K562 (cell line): ENCODE measurements at regions not wholly inside any gene's neighbourhood (a gene's known extent, or its start where the extent isn't known, plus 50 kb on each side); places are given as distances from the start of the nearest gene placed in this dataset.

Experiments used
- ATAC-seq: fragments of 200-7000 bp; cut with Tn5 transposase; 3 replicates; pipeline ENCODE4 v1.9.1; 2020; ENCODE audit warnings: moderate library complexity
- BruUV-seq: library from RNA; stranded (reverse); fragments of 400-500 nt; replicated peaks from 2 replicates; lab custom pipeline; 2021; lab: Mats Ljungman, UMichigan
- CTCF ChIA-PET: fragments of 300-600 bp; formaldehyde crosslinking; extraction: SDS; loops from one replicate; lab custom pipeline; 2021; ENCODE audit warnings: low intra/inter-chr PET ratio; lab: Yijun Ruan, JAX
- POLR2A ChIA-PET: fragments of 300-600, 350-650 bp; sonication (Branson Sonifier 250); formaldehyde crosslinking; extraction: SDS; loops from one replicate; lab custom pipeline; 2021; ENCODE audit warnings: antibody characterized with exemption, inconsistent platforms; lab: Yijun Ruan, JAX
- DNase-seq, 4 experiments: peaks; one replicate each; pipeline versions ENCODE4 v3.0.0 to v3.0.0-alpha.2; 2011 to 2018; ENCODE audit warnings: low spot score in 3 of 4, mixed read lengths in 3 of 4; ENCODE audit errors: extremely low read depth in 1 of 4
- FAIRE-seq: peaks from 2 replicates; lab custom pipeline; 2011; peaks lifted over from hg19 to GRCh38; lab: Jason Lieb, UNC
- H2AFZ ChIP-seq: 2 replicates; pipeline ENCODE4 v1.6.0; 2011; ENCODE audit warnings: low read depth, low read length, control low read depth, inconsistent platforms
- H3K27ac ChIP-seq: fragments of 200-600 bp; 3 replicates; pipeline ENCODE4 v1.8.0; 2011; ENCODE audit warnings: low read depth, mild to moderate bottlenecking, control low read depth, inconsistent platforms, low read length, moderate library complexity, mixed read lengths; ENCODE audit errors: extremely low read depth
- H3K27me3 ChIP-seq, 2 experiments: fragments of 300-600 bp in 1 of 2; 2 replicates in 1 of 2; 3 replicates in 1 of 2; pipeline versions ENCODE4 v1.6.0 to v1.8.0; 2011; ENCODE audit warnings: inconsistent platforms in 2 of 2, low read length in 2 of 2, mild to moderate bottlenecking in 1 of 2, mixed read lengths in 1 of 2, moderate library complexity in 1 of 2; ENCODE audit not compliant: control insufficient read depth in 2 of 2, insufficient read depth in 2 of 2
- H3K36me3 ChIP-seq: fragments of 300-600 bp; 3 replicates; pipeline ENCODE4 v1.8.0; 2011; ENCODE audit warnings: mild to moderate bottlenecking, low read length, inconsistent platforms; ENCODE audit not compliant: control insufficient read depth, insufficient read depth
- H3K4me1 ChIP-seq, 2 experiments: fragments of 200-600 bp in 1 of 2; replicated peaks in 1 of 2; 2 replicates in 1 of 2; 3 replicates in 1 of 2; pipeline versions ENCODE4 v1.5.1 to v1.8.0; 2011; ENCODE audit warnings: inconsistent platforms in 2 of 2, low read length in 2 of 2, mild to moderate bottlenecking in 1 of 2, mixed read lengths in 1 of 2, moderate library complexity in 1 of 2; ENCODE audit not compliant: control insufficient read depth in 2 of 2, insufficient read depth in 2 of 2
- H3K4me2 ChIP-seq: 2 replicates; pipeline ENCODE4 v1.6.1; 2011; ENCODE audit warnings: low read length, control low read depth, inconsistent platforms, mixed read lengths; ENCODE audit not compliant: insufficient read depth
- H3K4me3 ChIP-seq: fragments of 200-600 bp; sonication (generic), shearing (Covaris generic); 2 replicates; pipeline ENCODE4 v1.5.1; 2016; ENCODE audit warnings: control low read depth, inconsistent platforms
- H3K79me2 ChIP-seq: fragments of 200-600 bp; 3 replicates; pipeline ENCODE4 v1.8.0; 2011; ENCODE audit warnings: low read length, inconsistent platforms; ENCODE audit not compliant: control insufficient read depth, insufficient read depth
- H3K9ac ChIP-seq, 2 experiments: 2 replicates each; pipeline versions ENCODE4 v1.6.0 to v1.6.1; 2011; ENCODE audit warnings: low read depth in 2 of 2, low read length in 2 of 2, control low read depth in 1 of 2, inconsistent platforms in 1 of 2, mild to moderate bottlenecking in 1 of 2, mixed read lengths in 1 of 2; ENCODE audit not compliant: insufficient read depth in 1 of 2
- H3K9me1 ChIP-seq: one replicate; pipeline ENCODE4 v1.6.0; 2011; ENCODE audit warnings: inconsistent platforms, mild to moderate bottlenecking, low read length, moderate library complexity; ENCODE audit not compliant: control insufficient read depth, insufficient read depth
- H3K9me3 ChIP-seq: replicated peaks from 2 replicates; pipeline ENCODE4 v1.5.1; 2011; ENCODE audit warnings: low read depth, low read length, inconsistent platforms; ENCODE audit not compliant: control insufficient read depth, insufficient read depth
- H4K20me1 ChIP-seq: replicated peaks from 2 replicates; pipeline ENCODE4 v1.6.1; 2011; ENCODE audit warnings: low read length, inconsistent platforms, mixed read lengths; ENCODE audit not compliant: control insufficient read depth, insufficient read depth
- ATF1 ChIP-seq, 2 experiments: fragments of 450-650 bp in 1 of 2; IDR thresholded peaks; 2 replicates each; pipeline ENCODE4 v1.6.1; 2016; ENCODE audit warnings: missing compliant biosample characterization in 1 of 2, missing genetic modification characterization in 1 of 2
- BRD4 ChIP-seq: fragments of 200-600 bp; sonication (generic); IDR thresholded peaks from 2 replicates; pipeline ENCODE4 v1.6.1; 2017; ENCODE audit warnings: inconsistent platforms
- DNMT1 ChIP-seq: fragments of 450-650 bp; IDR thresholded peaks from 2 replicates; pipeline ENCODE4 v1.6.1; 2016; ENCODE audit warnings: antibody characterized with exemption, mild to moderate bottlenecking
- ELF2 ChIP-seq: fragments of 250-450 bp; sonication (Bioruptor Pico); IDR thresholded peaks from 2 replicates; pipeline ENCODE4 v1.5.0; 2021; ENCODE audit warnings: mild to moderate bottlenecking
- KLF16 ChIP-seq: IDR thresholded peaks from 2 replicates; pipeline ENCODE4 v1.6.1; 2016; ENCODE audit warnings: antibody characterized with exemption
- NCOA2 ChIP-seq, 2 experiments: fragments of 450-650 bp; IDR thresholded peaks; 2 replicates each; pipeline ENCODE4 v1.6.1; 2018; ENCODE audit warnings: mild to moderate bottlenecking in 2 of 2, moderate library complexity in 1 of 2; ENCODE audit not compliant: partially characterized antibody in 2 of 2
- NR2F6 ChIP-seq: fragments of 450-650 bp; formaldehyde crosslinking; IDR thresholded peaks from 2 replicates; pipeline ENCODE4 v1.4.0; 2020; ENCODE audit warnings: mild to moderate bottlenecking
- PRPF4 ChIP-seq: fragments of 200-400 bp; formaldehyde crosslinking; IDR thresholded peaks from one replicate; pipeline ENCODE4 v1.6.1; 2017; ENCODE audit warnings: low read length, low read depth, mild to moderate bottlenecking; ENCODE audit not compliant: insufficient read depth, poor library complexity, severe bottlenecking
- RBM15 ChIP-seq: fragments of 200-400 bp; formaldehyde crosslinking; IDR thresholded peaks from 2 replicates; pipeline ENCODE4 v1.6.1; 2018; ENCODE audit warnings: mild to moderate bottlenecking, low read length, moderate library complexity; ENCODE audit not compliant: insufficient read depth
- RCOR1 ChIP-seq, 2 experiments: IDR thresholded peaks; 2 replicates each; pipeline ENCODE4 v1.6.1; 2012; ENCODE audit warnings: low read depth in 2 of 2, low read length in 2 of 2, borderline replicate concordance in 1 of 2, improper control_type of control experiment in 1 of 2
- RFX5 ChIP-seq: IDR thresholded peaks from 2 replicates; pipeline ENCODE4 v1.6.1; 2011; ENCODE audit warnings: low read depth, mild to moderate bottlenecking, improper control_type of control experiment, low read length
- SNIP1 ChIP-seq: fragments of 450-650 bp; IDR thresholded peaks from 2 replicates; pipeline ENCODE4 v1.7.1; 2017; ENCODE audit warnings: low read depth, mild to moderate bottlenecking
- SRSF9 ChIP-seq: fragments of 200-400 bp; formaldehyde crosslinking; IDR thresholded peaks from 2 replicates; pipeline ENCODE4 v1.6.1; 2017; ENCODE audit warnings: low read depth, low read length, borderline replicate concordance
- THRA ChIP-seq: fragments of 450-650 bp; IDR thresholded peaks from 2 replicates; pipeline ENCODE4 v1.6.1; 2017; ENCODE audit warnings: mild to moderate bottlenecking, moderate library complexity
- ZBTB5 ChIP-seq: fragments of 450-650 bp; IDR thresholded peaks from 2 replicates; pipeline ENCODE4 v1.6.1; 2017; ENCODE audit warnings: antibody characterized with exemption
- ZNF316 ChIP-seq: fragments of 450-650 bp; IDR thresholded peaks from 2 replicates; pipeline ENCODE4 v1.6.1; 2016
- WGBS: fragments of 100-300 bp; shearing (Covaris generic); methylation state at CpG from one replicate; pipeline ENCODE4 v1.1.6; 2016; ENCODE audit warnings: low coverage, mixed read lengths; ENCODE audit not compliant: insufficient coverage; ENCODE audit errors: missing lambda C conversion rate; 5-methylcytosine and 5-hydroxymethylcytosine counted together
- in situ Hi-C: fragments of 300-500 bp; cut with MboI; formaldehyde crosslinking; loops from 4 replicates; pipeline ENCODE4 v1.15.0; 2018; ENCODE audit warnings: inconsistent platforms, mixed read lengths
- intact Hi-C: fragments of 100-400 bp; cut with micrococcal nuclease; formaldehyde crosslinking; loops from 2 replicates; pipeline ENCODE4 v1.14.2; 2022

GRCh38 chr4:56238251-56238650 lies 149.0 kb downstream of the AASDH start:
- Histone ChIP-seq H3K36me3 (no peaks in the 10 kb centered on the region), H3K4me2 (no peak overlapping the region), H2AFZ (no peak overlapping the region), H3K9me1 (no peaks in the 10 kb centered on the region), H3K4me1 (no peaks in the 10 kb centered on the region), H3K27ac (no peak overlapping the region)
- 20% methylated on average over 3 of the region's 3 CpGs for WGBS
- POLR2A ChIA-PET: no interaction called here
- in situ Hi-C loops: no loop called here
- no TSS peak for BruUV-seq
- no peak for TF ChIP-seq DNMT1
- no peak for TF ChIP-seq ELF2 (CRISPR knock-in tag)
- no peak for TF ChIP-seq PRPF4
- no peak for TF ChIP-seq NCOA2 (IDR thresholded peaks at IDR 0.05; ENCODE audit: partially characterized antibody in 2 of 2)
- no peak for TF ChIP-seq THRA
- no peak for TF ChIP-seq ZBTB5
- TF ChIP-seq ATF1 (CRISPR knock-in tag; IDR thresholded peaks at IDR 0.05): no peak
- no peak for TF ChIP-seq ATF1 (tag; IDR thresholded peaks at IDR 0.05)
- no peak for TF ChIP-seq SNIP1
- TF ChIP-seq RCOR1 (IDR thresholded peaks at IDR 0.05; ENCODE audit: borderline replicate concordance in 1 of 2, low read depth in 2 of 2, low read length in 2 of 2): no peak
- no peak for TF ChIP-seq BRD4
- TF ChIP-seq SRSF9: no peak
- no peak for TF ChIP-seq RBM15
- TF ChIP-seq ZNF316: no peak
- TF ChIP-seq KLF16: no peak
- TF ChIP-seq RFX5: no peak
- TF ChIP-seq NR2F6: no peak
- TF ChIP-seq, all 486 proteins: peak for 0
- ATAC-seq (no peak), DNase-seq (no peak), FAIRE-seq (no peak)
- H3K9me3 ChIP-seq: no peaks in the 10 kb centered on the region
- intact Hi-C loops: no loop called here
- H3K4me3 ChIP-seq: no peak overlapping the region
- CTCF ChIA-PET: no interaction called here
- no peak overlapping the region for H3K9ac ChIP-seq
- peaks cover 4 to 16% of the 10 kb centered on the region in 2 experiments; a peak in 3 of 5 replicates for H3K27me3 ChIP-seq
- H4K20me1 ChIP-seq: no peaks in the 10 kb centered on the region
- H3K79me2 ChIP-seq: no peaks in the 10 kb centered on the region
